Peyer's patch (tissue), 4 donors: ENCODE measurements at regions not wholly inside any gene's neighbourhood (a gene's known extent, or its start where the extent isn't known, plus 50 kb on each side); places are given as distances from the start of the nearest gene placed in this dataset.

Experiments used
- POLR2A ChIP-seq, 2 donors: fragments of 450-650 bp; IDR thresholded peaks; one replicate each; pipeline ENCODE4 v1.5.1; 2017; ENCODE audit warnings: antibody characterized with exemption in 2 of 2, mild to moderate bottlenecking in 2 of 2, moderate library complexity in 2 of 2
- TF ChIP-seq, protein P1 (sequence below), 6 experiments: fragments of 450-650 bp in 4 of 6; fragments of 200-600 bp in 2 of 6; sonication (generic) in 1 of 6; IDR thresholded peaks; one replicate each; pipeline ENCODE4 v1.5.1; 2017 to 2019; ENCODE audit warnings: antibody characterized with exemption in 6 of 6, mild to moderate bottlenecking in 3 of 6, moderate library complexity in 1 of 6

DNA sequence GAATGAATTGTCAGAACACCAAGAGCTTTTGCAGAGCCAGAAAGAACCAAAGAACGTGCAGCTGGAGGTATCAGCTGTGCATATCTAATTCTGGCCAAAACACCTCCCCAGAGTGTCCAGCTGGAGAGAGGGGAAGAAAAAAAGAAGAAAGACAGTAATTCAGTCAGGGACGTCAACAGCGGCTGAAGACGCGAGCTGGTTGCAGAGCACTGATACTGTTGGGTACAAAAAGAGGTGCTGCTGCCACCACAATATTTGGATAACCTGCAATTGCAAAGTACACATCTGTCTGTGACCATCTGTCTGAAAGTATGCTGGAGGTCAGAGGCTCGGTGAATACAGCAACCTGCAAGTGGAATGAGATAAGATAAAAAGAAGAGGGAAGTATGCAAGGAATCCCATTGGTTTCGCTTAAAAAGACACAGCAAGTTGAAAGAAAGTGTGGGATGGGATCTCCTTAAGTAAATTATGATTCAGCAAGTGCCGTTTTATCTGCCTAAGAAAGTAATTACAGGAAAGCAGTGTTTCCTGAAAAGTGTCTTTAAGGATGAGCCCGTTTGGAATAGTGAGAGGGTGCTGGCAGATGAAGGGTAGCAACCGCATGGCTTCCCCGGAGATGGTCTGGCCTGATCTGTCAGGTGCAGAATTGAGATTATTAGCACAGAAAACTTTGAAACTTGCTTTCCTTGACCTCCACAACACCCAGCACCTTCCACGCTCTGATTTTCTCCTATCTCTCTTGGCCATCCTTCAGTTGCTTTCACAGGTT is 189.9 kb upstream of the PRDM1 start:
- TF ChIP-seq, protein P1, sequence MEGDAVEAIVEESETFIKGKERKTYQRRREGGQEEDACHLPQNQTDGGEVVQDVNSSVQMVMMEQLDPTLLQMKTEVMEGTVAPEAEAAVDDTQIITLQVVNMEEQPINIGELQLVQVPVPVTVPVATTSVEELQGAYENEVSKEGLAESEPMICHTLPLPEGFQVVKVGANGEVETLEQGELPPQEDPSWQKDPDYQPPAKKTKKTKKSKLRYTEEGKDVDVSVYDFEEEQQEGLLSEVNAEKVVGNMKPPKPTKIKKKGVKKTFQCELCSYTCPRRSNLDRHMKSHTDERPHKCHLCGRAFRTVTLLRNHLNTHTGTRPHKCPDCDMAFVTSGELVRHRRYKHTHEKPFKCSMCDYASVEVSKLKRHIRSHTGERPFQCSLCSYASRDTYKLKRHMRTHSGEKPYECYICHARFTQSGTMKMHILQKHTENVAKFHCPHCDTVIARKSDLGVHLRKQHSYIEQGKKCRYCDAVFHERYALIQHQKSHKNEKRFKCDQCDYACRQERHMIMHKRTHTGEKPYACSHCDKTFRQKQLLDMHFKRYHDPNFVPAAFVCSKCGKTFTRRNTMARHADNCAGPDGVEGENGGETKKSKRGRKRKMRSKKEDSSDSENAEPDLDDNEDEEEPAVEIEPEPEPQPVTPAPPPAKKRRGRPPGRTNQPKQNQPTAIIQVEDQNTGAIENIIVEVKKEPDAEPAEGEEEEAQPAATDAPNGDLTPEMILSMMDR (IDR thresholded peaks at IDR 0.05), result no peak
- no peak for TF ChIP-seq POLR2A (IDR thresholded peaks at IDR 0.05)
